Activated CD8-positive, alpha-beta T cell treated with anti-CD3 and anti-CD28 coated beads for 36 hours (primary cell): ENCODE measurements at regions not wholly inside any gene's neighbourhood (a gene's known extent, or its start where the extent isn't known, plus 50 kb on each side); places are given as distances from the start of the nearest gene placed in this dataset.

Source experiments
- ATAC-seq: fragments of 200-7000 bp; cut with Tn5 transposase; one replicate; pipeline ENCODE4 v1.10.0; 2021; ENCODE audit warnings: mild to moderate bottlenecking, moderate library complexity
- CTCF ChIA-PET: fragments of 350-600 bp; sonication (Branson Sonifier 250); formaldehyde crosslinking; loops from one replicate; lab custom pipeline; 2021; ENCODE audit warnings: antibody characterized with exemption; lab: Charles Lee
- POLR2A ChIA-PET: fragments of 350-600 bp; sonication (Branson Sonifier 250); formaldehyde crosslinking; loops from one replicate; lab custom pipeline; 2021; ENCODE audit warnings: antibody characterized with exemption; lab: Charles Lee
- DNase-seq: peaks from one replicate; pipeline ENCODE4 v3.0.0-alpha.2; 2020
- H3K27ac Mint-ChIP-seq: one replicate; pipeline ENCODE4 v1.8.0; 2021; ENCODE audit warnings: mild to moderate bottlenecking, mixed read lengths
- H3K27me3 Mint-ChIP-seq: one replicate; pipeline ENCODE4 v1.8.0; 2021; ENCODE audit warnings: mixed read lengths
- H3K36me3 Mint-ChIP-seq: one replicate; pipeline ENCODE4 v1.8.0; 2021; ENCODE audit warnings: low read depth, mixed read lengths
- H3K4me1 Mint-ChIP-seq: one replicate; pipeline ENCODE4 v1.8.0; 2021; ENCODE audit warnings: low read depth, mixed read lengths
- H3K4me3 Mint-ChIP-seq: one replicate; pipeline ENCODE4 v1.8.0; 2021; ENCODE audit warnings: mild to moderate bottlenecking, moderate library complexity, mixed read lengths
- H3K9me3 Mint-ChIP-seq: one replicate; pipeline ENCODE4 v1.8.0; 2021; ENCODE audit warnings: mixed read lengths
- CTCF ChIP-seq: fragments of 200-600 bp; IDR thresholded peaks from one replicate; pipeline ENCODE4 v1.8.0; 2022; ENCODE audit warnings: antibody characterized with exemption, mild to moderate bottlenecking
- intact Hi-C: fragments of 100-400 bp; cut with micrococcal nuclease; formaldehyde crosslinking; loops from one replicate; pipeline ENCODE4 v1.10.0; 2022

- H3K36me3 Mint-ChIP-seq, result no peaks in the 10 kb centered on the region
- DNase-seq, result no peak
- H3K4me1 Mint-ChIP-seq, result no peaks in the 10 kb centered on the region
- H3K27ac Mint-ChIP-seq, result no peak overlapping the region
- peaks cover 5% of the 10 kb centered on the region for H3K27me3 Mint-ChIP-seq
- no peak for ATAC-seq
- intact Hi-C loops, result no loop called here
- TF ChIP-seq CTCF, result no peak
- no peak overlapping the region for H3K4me3 Mint-ChIP-seq
- ChIA-PET CTCF (no interaction called here), POLR2A (no interaction called here)
- peaks cover 1% of the 10 kb centered on the region for H3K9me3 Mint-ChIP-seq
Measured at GRCh38 chr5:2265341-2265740, 382.6 kb upstream of the IRX4 start.

- H3K4me3 Mint-ChIP-seq, result no peak overlapping the region
- DNase-seq, result no peak
- TF ChIP-seq CTCF, result no peak
- no peak for ATAC-seq
- ChIA-PET POLR2A (no interaction called here), CTCF (no interaction called here)
- intact Hi-C loops, result no loop called here
- no peak overlapping the region for H3K27ac Mint-ChIP-seq
- H3K9me3 Mint-ChIP-seq, result peaks cover 1% of the 10 kb centered on the region
- H3K27me3 Mint-ChIP-seq, result peaks cover 3% of the 10 kb centered on the region
- H3K36me3 Mint-ChIP-seq, result no peaks in the 10 kb centered on the region
- H3K4me1 Mint-ChIP-seq, result no peaks in the 10 kb centered on the region
Measured at GRCh38 chr5:2263763-2264162, 381.0 kb upstream of the IRX4 start.

- Mint-ChIP-seq H3K27me3 (peaks cover 1% of the 10 kb centered on the region), H3K27ac (no peak overlapping the region), H3K4me1 (no peaks in the 10 kb centered on the region), H3K9me3 (no peaks in the 10 kb centered on the region), H3K4me3 (no peak overlapping the region), H3K36me3 (no peaks in the 10 kb centered on the region)
- ChIA-PET POLR2A (no interaction called here), CTCF (no interaction called here)
- intact Hi-C loops, result no loop called here
- DNase-seq (no peak), ATAC-seq (no peak)
- TF ChIP-seq CTCF, result no peak
Measured at GRCh38 chr5:2262620-2263019, 379.9 kb upstream of the IRX4 start.

GRCh38 chr5:2261004-2261703 lies 378.4 kb upstream of the IRX4 start:
- CTCF ChIA-PET, result no interaction called here

More at GRCh38 chr5:2261004-2261703, 378.4 kb upstream of the IRX4 start:
- Mint-ChIP-seq H3K27ac (no peak overlapping the region), H3K36me3 (no peaks in the 10 kb centered on the region), H3K4me3 (no peak overlapping the region), H3K27me3 (peaks cover 1% of the 10 kb centered on the region), H3K4me1 (no peaks in the 10 kb centered on the region), H3K9me3 (no peaks in the 10 kb centered on the region)
- TF ChIP-seq CTCF, result no peak
- no peak for ATAC-seq
- POLR2A ChIA-PET, result no interaction called here
- intact Hi-C loops, result no loop called here
- no peak for DNase-seq
